H4 (cell line): ENCODE measurements at regions not wholly inside any gene's neighbourhood (a gene's known extent, or its start where the extent isn't known, plus 50 kb on each side); places are given as distances from the start of the nearest gene placed in this dataset.
A peak's percentile ranks its signal among the peaks of the same experiment; 100 is the strongest.

Source experiments
- DNase-seq: peaks from one replicate; pipeline ENCODE4 v3.0.0-alpha.2; 2015; ENCODE audit warnings: low spot score

GRCh38 chr11:28992996-28993395 is 884.8 kb downstream of the METTL15 start:
- no peak for DNase-seq

GRCh38 chr11:28984231-28984630 is 876.0 kb downstream of the METTL15 start:
- DNase-seq: no peak

- no peak for DNase-seq
Measured at GRCh38 chr11:28983780-28984179, 875.6 kb downstream of the METTL15 start.

- no peak for DNase-seq
Measured at GRCh38 chr11:28981381-28981780, 873.2 kb downstream of the METTL15 start.

GRCh38 chr11:28976801-28977145 is 868.6 kb downstream of the METTL15 start:
- DNase-seq: no peak

GRCh38 chr11:28976012-28976800 is 868.0 kb downstream of the METTL15 start:
- no peak for DNase-seq

GRCh38 chr11:28969832-28970231 is 861.6 kb downstream of the METTL15 start:
- DNase-seq: no peak

GRCh38 chr11:28966951-28967350 is 858.8 kb downstream of the METTL15 start:
- no peak for DNase-seq

GRCh38 chr11:28965819-28966218 is 857.6 kb downstream of the METTL15 start:
- DNase-seq: no peak

- no peak for DNase-seq
Measured at GRCh38 chr11:28964811-28965210, 856.6 kb downstream of the METTL15 start.

- no peak for DNase-seq
Measured at GRCh38 chr11:28963187-28963586, 855.0 kb downstream of the METTL15 start.

- DNase-seq: no peak
Measured at GRCh38 chr11:28962502-28962901, 854.3 kb downstream of the METTL15 start.

GRCh38 chr11:28961726-28962125 is 853.5 kb downstream of the METTL15 start:
- no peak for DNase-seq

GRCh38 chr11:28956446-28956845 is 848.3 kb downstream of the METTL15 start:
- no peak for DNase-seq

- DNase-seq: no peak
Measured at GRCh38 chr11:28951191-28951590, 843.0 kb downstream of the METTL15 start.

GRCh38 chr11:28939381-28939780 is 831.2 kb downstream of the METTL15 start:
- DNase-seq: no peak

GRCh38 chr11:28938091-28938490 is 829.9 kb downstream of the METTL15 start:
- peak; percentile 50 for DNase-seq

- DNase-seq: no peak
Measured at GRCh38 chr11:28932940-28933339, 824.8 kb downstream of the METTL15 start.

- no peak for DNase-seq
Measured at GRCh38 chr11:28924004-28924403, 815.8 kb downstream of the METTL15 start.

GRCh38 chr11:28922386-28922981 is 814.3 kb downstream of the METTL15 start:
- no peak for DNase-seq

- DNase-seq: no peak
Measured at GRCh38 chr11:28919194-28919593, 811.0 kb downstream of the METTL15 start.

- no peak for DNase-seq
Measured at GRCh38 chr11:28913883-28914282, 805.7 kb downstream of the METTL15 start.

GRCh38 chr11:28911829-28912228 is 803.6 kb downstream of the METTL15 start:
- DNase-seq: no peak

GRCh38 chr11:28910926-28911325 is 802.7 kb downstream of the METTL15 start:
- no peak for DNase-seq
